ENCODE measurements at regions not wholly inside any gene's neighbourhood (a gene's known extent, or its start where the extent isn't known, plus 50 kb on each side); places are given as distances from the start of the nearest gene placed in this dataset.

GRCh38 chr4:42736527-42737195 is 79.8 kb upstream of the ATP8A1 start:
- DNase-seq: no peak

DNA sequence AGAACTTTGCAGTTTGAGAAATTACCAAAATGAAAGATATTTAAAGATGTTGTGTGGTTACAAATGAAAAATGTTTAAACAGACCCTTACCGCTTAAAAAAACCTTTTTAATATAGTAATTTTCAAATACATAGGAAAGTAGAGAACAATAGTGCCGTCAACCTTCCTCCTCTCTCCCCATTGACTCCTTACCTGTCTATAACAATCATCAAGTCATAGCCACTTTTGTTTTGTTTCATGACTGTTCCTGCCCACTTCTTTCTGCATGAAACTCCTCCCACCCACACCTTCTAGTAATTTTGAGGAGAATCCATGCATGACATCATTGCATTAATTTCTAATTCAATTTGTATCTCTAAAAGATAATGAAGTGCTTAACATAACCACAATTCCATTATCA is 76.5 kb upstream of the ATP8A1 start:
- no peak for DNase-seq

- DNase-seq: no peak
Observed at GRCh38 chr4:42732776-42733175, 75.9 kb upstream of the ATP8A1 start.

- no peak for DNase-seq
Observed at GRCh38 chr4:42729505-42730237, 72.8 kb upstream of the ATP8A1 start.

GRCh38 chr4:42724451-42724850 is 67.5 kb upstream of the ATP8A1 start:
- DNase-seq: no peak

GRCh38 chr4:42720533-42720932 is 63.6 kb upstream of the ATP8A1 start:
- no peak for DNase-seq

GRCh38 chr4:42719257-42719656 is 62.4 kb upstream of the ATP8A1 start:
- no peak for DNase-seq

DNA sequence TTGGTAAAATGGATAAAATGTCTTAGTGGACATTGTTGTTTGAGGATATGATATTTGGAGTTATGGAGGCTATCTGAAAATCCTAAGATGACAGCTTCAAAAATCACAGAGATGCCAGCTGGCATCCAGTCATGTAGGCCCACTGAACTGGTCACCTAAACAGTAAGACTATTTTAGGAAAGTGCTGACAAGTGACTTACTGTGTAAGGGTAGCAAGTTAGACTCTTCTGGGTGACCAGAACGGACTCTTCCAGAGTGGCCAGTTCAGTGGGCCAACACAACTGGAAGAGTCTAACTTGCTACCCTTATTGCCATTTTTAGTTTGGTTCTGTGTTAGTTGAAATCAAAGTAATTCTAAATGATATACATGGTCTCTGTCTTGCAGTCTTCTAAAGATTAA is 61.4 kb upstream of the ATP8A1 start:
- no peak for DNase-seq

DNA sequence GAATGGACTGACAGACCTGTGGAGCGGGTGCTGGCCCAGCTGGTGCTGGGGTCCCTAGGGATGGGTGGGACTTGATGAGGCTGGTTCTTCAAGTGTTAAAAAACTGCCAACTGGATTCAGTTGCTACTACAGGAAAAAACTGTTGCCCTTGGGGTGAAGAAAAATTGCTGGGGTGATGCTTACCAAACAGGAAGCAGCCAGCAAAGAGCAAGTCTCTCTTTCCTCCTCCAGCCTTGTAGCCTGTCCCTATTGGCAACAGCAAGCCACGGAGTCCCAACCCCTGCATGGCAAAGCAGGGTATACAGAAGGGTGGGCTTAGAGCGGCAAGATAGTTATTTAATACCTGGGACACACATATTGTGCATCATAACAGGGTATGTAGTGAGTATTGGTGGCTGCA is 60.1 kb upstream of the ATP8A1 start:
- no peak for DNase-seq

GRCh38 chr4:42715807-42716482 is 59.0 kb upstream of the ATP8A1 start:
- no peak for DNase-seq

GRCh38 chr4:42713391-42713790 is 56.5 kb upstream of the ATP8A1 start:
- DNase-seq: no peak

- DNase-seq: no peak
Observed at GRCh38 chr4:42712854-42713253, 55.9 kb upstream of the ATP8A1 start.

GRCh38 chr4:42711496-42711895 is 54.6 kb upstream of the ATP8A1 start:
- DNase-seq: no peak

- no peak for DNase-seq
Observed at GRCh38 chr4:42710761-42711160, 53.9 kb upstream of the ATP8A1 start.

GRCh38 chr4:42710329-42710728 is 53.4 kb upstream of the ATP8A1 start:
- no peak for DNase-seq

DNA sequence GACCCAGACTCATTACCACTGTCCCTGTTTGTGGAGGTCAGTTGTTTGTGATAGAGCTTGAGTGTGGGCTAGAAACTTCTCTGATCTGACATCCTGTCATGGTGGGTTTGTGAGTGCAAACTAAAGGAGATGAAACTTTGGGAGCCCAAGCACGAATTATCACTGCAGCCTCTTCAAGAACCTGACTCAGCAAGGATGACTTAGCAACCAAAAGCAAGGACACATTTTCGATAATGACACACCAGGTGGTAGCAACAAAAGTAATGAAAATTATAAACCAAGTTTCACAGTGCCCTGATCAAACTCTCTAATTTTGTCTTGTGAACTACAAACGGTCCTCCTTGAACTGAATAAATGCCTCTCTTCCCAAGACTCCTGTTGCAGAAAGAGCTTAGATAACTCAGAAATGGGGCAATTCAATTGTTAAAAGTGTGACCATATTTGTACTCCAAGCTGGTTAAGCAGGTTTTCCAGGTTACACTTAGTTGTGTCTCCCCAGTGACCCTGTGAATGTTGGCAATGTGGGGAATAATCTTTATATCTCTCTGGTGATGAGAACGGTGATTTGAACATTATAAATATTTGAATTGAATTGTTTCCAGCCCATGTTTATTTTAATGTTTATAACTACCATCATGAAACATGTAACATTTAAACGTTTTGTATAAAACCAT is 52.6 kb upstream of the ATP8A1 start:
- DNase-seq: no peak

DNA sequence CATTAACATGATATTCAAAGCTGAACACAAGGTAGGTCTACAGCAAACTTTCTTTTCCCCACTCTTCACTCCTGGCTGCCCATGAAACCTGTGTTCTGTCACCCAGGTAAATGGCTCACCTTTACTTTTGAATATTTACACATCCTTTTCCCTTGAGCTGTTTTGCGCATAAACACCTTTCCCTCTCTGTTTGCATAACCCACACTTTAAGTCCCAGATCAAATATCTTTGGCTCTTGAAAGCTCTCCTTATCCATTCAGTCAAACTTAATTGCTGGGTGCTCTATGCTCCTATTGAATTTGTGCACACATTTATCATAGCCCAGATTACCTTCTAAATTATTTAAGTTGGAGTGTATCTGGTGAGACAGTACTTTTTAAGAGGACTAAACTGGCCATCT is 51.7 kb upstream of the ATP8A1 start:
- no peak for DNase-seq
